HCT116 (cell line): ENCODE measurements at regions not wholly inside any gene's neighbourhood (a gene's known extent, or its start where the extent isn't known, plus 50 kb on each side); places are given as distances from the start of the nearest gene placed in this dataset.

Experiments
- ATAC-seq: fragments of 200-7000 bp; cut with Tn5 transposase; 2 replicates; pipeline ENCODE4 v1.9.1; 2020; ENCODE audit warnings: mild to moderate bottlenecking, moderate library complexity
- BruUV-seq: library from RNA; stranded (reverse); fragments of 400-500 nt; replicated peaks from 2 replicates; lab custom pipeline; 2021; lab: Mats Ljungman, UMichigan
- CTCF ChIA-PET: fragments of 300-600 bp; sonication (Branson Sonifier 250); formaldehyde crosslinking; loops from one replicate; lab custom pipeline; 2021; ENCODE audit warnings: antibody characterized with exemption; lab: Charles Lee
- POLR2A ChIA-PET: fragments of 300-600, 350-600 bp; sonication (Branson Sonifier 250); formaldehyde crosslinking; loops from one replicate; lab custom pipeline; 2021; ENCODE audit warnings: antibody characterized with exemption; lab: Charles Lee
- RAD21 ChIA-PET, 2 experiments: fragments of 300-600 bp; sonication (Branson Sonifier 250); formaldehyde crosslinking; loops; one replicate each; lab custom pipeline; 2023; ENCODE audit warnings: low total read pairs in 2 of 2; ENCODE audit not compliant: uncharacterized antibody in 2 of 2, unreplicated experiment in 2 of 2, low non-redundant PET in 1 of 2; lab: Charles Lee
- DNase-seq: peaks from one replicate; pipeline ENCODE4 v3.0.0-alpha.2; 2010; ENCODE audit warnings: low read depth, low spot score
- H2AFZ ChIP-seq: fragments of 200-600 bp; shearing (Covaris generic), sonication (generic); 2 replicates; pipeline ENCODE4 v1.6.1; 2017; ENCODE audit warnings: low read depth, mixed run types, mixed read lengths, antibody characterized with exemption, low read length; ENCODE audit not compliant: poor library complexity, severe bottlenecking
- H3K27ac ChIP-seq: 2 replicates; pipeline ENCODE4 v1.5.1; 2012; ENCODE audit warnings: low read depth, low read length
- H3K27me3 ChIP-seq: fragments of 200-600 bp; sonication (generic); 2 replicates; pipeline ENCODE4 v1.6.1; 2016; ENCODE audit warnings: mixed run types, low read length, mixed read lengths; ENCODE audit not compliant: insufficient read depth
- H3K36me3 ChIP-seq, 2 experiments: fragments of 200-500 bp in 1 of 2; fragments of 200-600 bp in 1 of 2; sonication (Bioruptor generic) in 1 of 2; sonication (generic) in 1 of 2; 2 replicates each; pipeline versions ENCODE4 v1.5.1 to v1.6.1; 2014 to 2016; ENCODE audit warnings: low read length in 2 of 2, inconsistent platforms in 1 of 2, mixed read lengths in 1 of 2, mixed run types in 1 of 2; ENCODE audit not compliant: insufficient read depth in 2 of 2, control insufficient read depth in 1 of 2
- H3K4me1 ChIP-seq, 2 experiments: fragments of 200-600 bp in 1 of 2; sonication (generic) in 1 of 2; 2 replicates each; pipeline versions ENCODE4 v1.5.1 to v1.6.1; 2012 to 2017; ENCODE audit warnings: low read length in 2 of 2, inconsistent platforms in 1 of 2, mild to moderate bottlenecking in 1 of 2, mixed read lengths in 1 of 2, mixed run types in 1 of 2, moderate library complexity in 1 of 2; ENCODE audit not compliant: insufficient read depth in 2 of 2, control insufficient read depth in 1 of 2
- H3K4me2 ChIP-seq: fragments of 200-600 bp; sonication (generic); 2 replicates; pipeline ENCODE4 v1.6.1; 2017; ENCODE audit warnings: mixed run types, low read length, mixed read lengths
- H3K4me3 ChIP-seq, 2 experiments: fragments of 200-600 bp in 1 of 2; sonication (generic) in 1 of 2; replicated peaks in 1 of 2; 2 replicates each; pipeline ENCODE4 v1.5.1; 2011 to 2016; ENCODE audit warnings: low read length in 2 of 2, control low read depth in 1 of 2, low read depth in 1 of 2, mild to moderate bottlenecking in 1 of 2, mixed read lengths in 1 of 2, mixed run types in 1 of 2
- H3K79me2 ChIP-seq: fragments of 200-600 bp; sonication (generic); 2 replicates; pipeline ENCODE4 v1.6.1; 2017; ENCODE audit warnings: mild to moderate bottlenecking, mixed run types, low read length, moderate library complexity, mixed read lengths; ENCODE audit not compliant: insufficient read depth
- H3K9ac ChIP-seq: fragments of 200-600 bp; sonication (generic); 2 replicates; pipeline ENCODE4 v1.6.1; 2016; ENCODE audit warnings: low read length, mixed read lengths
- H3K9me2 ChIP-seq: fragments of 200-600 bp; sonication (generic), shearing (Covaris generic); 2 replicates; pipeline ENCODE4 v1.6.1; 2017; ENCODE audit warnings: mixed run types, mild to moderate bottlenecking, moderate library complexity; ENCODE audit not compliant: insufficient read depth
- H3K9me3 ChIP-seq, 2 experiments: fragments of 200-500 bp in 1 of 2; fragments of 200-600 bp in 1 of 2; sonication (Bioruptor generic) in 1 of 2; sonication (generic) in 1 of 2; 2 replicates each; pipeline ENCODE4 v1.6.1; 2014 to 2017; ENCODE audit warnings: low read length in 2 of 2, mixed read lengths in 2 of 2, inconsistent platforms in 1 of 2, low read depth in 1 of 2, mild to moderate bottlenecking in 1 of 2, mixed run types in 1 of 2, moderate library complexity in 1 of 2; ENCODE audit not compliant: control insufficient read depth in 1 of 2, insufficient read depth in 1 of 2
- H4K20me1 ChIP-seq: fragments of 200-600 bp; sonication (generic), shearing (Covaris generic); 2 replicates; pipeline ENCODE4 v1.6.1; 2017; ENCODE audit warnings: mixed run types, mild to moderate bottlenecking, moderate library complexity; ENCODE audit not compliant: insufficient read depth
- CTCF ChIP-seq, 3 experiments: fragments of 200-600 bp in 1 of 3; sonication (generic) in 1 of 3; IDR thresholded peaks in 2 of 3; conservative IDR thresholded peaks in 1 of 3; 2 replicates each; pipeline ENCODE4 v1.5.1; 2012 to 2017; ENCODE audit warnings: low read depth in 2 of 3, low read length in 2 of 3, antibody characterized with exemption in 1 of 3, borderline replicate concordance in 1 of 3, control low read depth in 1 of 3, mild to moderate bottlenecking in 1 of 3, mixed read lengths in 1 of 3, mixed run types in 1 of 3, moderate library complexity in 1 of 3; ENCODE audit not compliant: insufficient read depth in 1 of 3
- EGR1 ChIP-seq: IDR thresholded peaks from 2 replicates; pipeline ENCODE4 v1.6.1; 2012; ENCODE audit warnings: low read depth
- ELF1 ChIP-seq: IDR thresholded peaks from 2 replicates; pipeline ENCODE4 v1.6.1; 2012; ENCODE audit warnings: low read depth, borderline replicate concordance
- EZH2 ChIP-seq: fragments of 200-600 bp; sonication (generic); IDR thresholded peaks from 2 replicates; pipeline ENCODE4 v1.6.1; 2017; ENCODE audit warnings: antibody characterized with exemption, mixed run types
- EZH2phosphoT487 ChIP-seq: fragments of 200-600 bp; IDR thresholded peaks from 2 replicates; pipeline ENCODE4 v1.6.1; 2018; ENCODE audit warnings: antibody characterized with exemption, borderline replicate concordance
- JUND ChIP-seq: IDR thresholded peaks from 2 replicates; pipeline ENCODE4 v1.6.1; 2012
- RAD21 ChIP-seq: IDR thresholded peaks from 2 replicates; pipeline ENCODE4 v1.6.1; 2012; ENCODE audit warnings: low read depth, mild to moderate bottlenecking
- SP1 ChIP-seq: IDR thresholded peaks from 2 replicates; pipeline ENCODE4 v1.6.1; 2012; ENCODE audit warnings: low read depth
- SRF ChIP-seq: IDR thresholded peaks from 2 replicates; pipeline ENCODE4 v1.6.1; 2012; ENCODE audit warnings: low read depth
- TCF7L2 ChIP-seq: IDR thresholded peaks from 2 replicates; pipeline ENCODE4 v1.7.0; 2011; ENCODE audit warnings: borderline replicate concordance, inconsistent platforms; ENCODE audit not compliant: insufficient read depth, insufficient read length; ENCODE audit errors: extremely low read depth
- YY1 ChIP-seq: IDR thresholded peaks from 2 replicates; pipeline ENCODE4 v1.6.1; 2011; ENCODE audit warnings: low read length, low read depth, moderate library complexity, mild to moderate bottlenecking; ENCODE audit not compliant: insufficient replicate concordance; ENCODE audit errors: extremely low read depth
- ZFX ChIP-seq: fragments of 450-650 bp; IDR thresholded peaks from 2 replicates; pipeline ENCODE4 v1.6.1; 2017
- intact Hi-C: fragments of 100-400 bp; cut with micrococcal nuclease; formaldehyde crosslinking; loops from 2 replicates; pipeline ENCODE4 v1.10.0; 2022
- TF ChIP-seq, protein P1 (sequence below): IDR thresholded peaks from 2 replicates; pipeline ENCODE4 v1.6.1; 2012; ENCODE audit warnings: low read depth
- TF ChIP-seq, protein P2 (sequence below): IDR thresholded peaks from 2 replicates; pipeline ENCODE4 v1.6.1; 2012

DNA sequence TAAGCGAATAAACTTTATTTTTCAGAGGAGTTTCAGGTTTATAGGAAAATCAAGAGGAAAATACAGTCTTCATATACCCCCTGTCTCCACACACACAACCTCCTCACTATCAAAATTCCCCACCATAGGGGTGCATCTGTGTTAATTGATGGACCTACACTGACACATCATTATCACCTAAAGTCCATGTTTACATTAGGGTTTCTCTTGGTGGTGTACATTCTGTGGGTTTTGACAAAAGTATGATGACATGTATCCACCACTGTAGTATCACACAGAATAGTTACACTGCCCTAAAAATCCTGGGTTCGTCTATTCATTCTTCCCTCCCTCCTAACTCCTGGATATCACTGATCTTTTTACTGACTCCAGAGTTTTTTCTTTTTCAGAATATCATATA lies 654.2 kb downstream of the UQCRFS1 start:
- POLR2A ChIA-PET, result no interaction called here
- RAD21 ChIA-PET, result no interaction called here
- no peaks in the 10 kb centered on the region for H3K36me3 ChIP-seq
- H3K9me3 ChIP-seq, result peaks cover 14 to 38% of the 10 kb centered on the region in 2 experiments; a peak in 3 of 4 replicates
- no peak for DNase-seq
- no peaks in the 10 kb centered on the region for H3K4me1 ChIP-seq
- no peaks in the 10 kb centered on the region for H3K27me3 ChIP-seq
- intact Hi-C loops, result no loop called here
- CTCF ChIA-PET, result no interaction called here
- TF ChIP-seq CTCF (IDR thresholded peaks at IDR 0.05 in 2 of 3, conservative IDR thresholded peaks at IDR 0.05 in 1 of 3; ENCODE audit: borderline replicate concordance in 1 of 3, insufficient read depth in 1 of 3, low read depth in 2 of 3, low read length in 2 of 3), result no peak
- TF ChIP-seq, all 23 proteins: peak for 0
- Histone ChIP-seq H3K9ac (no peak overlapping the region), H3K79me2 (no peaks in the 10 kb centered on the region), H3K9me2 (no peaks in the 10 kb centered on the region), H4K20me1 (no peaks in the 10 kb centered on the region), H3K4me3 (no peak overlapping the region), H2AFZ (no peak overlapping the region), H3K4me2 (no peak overlapping the region), H3K27ac (no peak overlapping the region)
- ATAC-seq, result no peak
- no TSS peak for BruUV-seq

GRCh38 chr19:28556371-28556770 lies 656.6 kb downstream of the UQCRFS1 start:
- CTCF ChIA-PET, result no interaction called here
- ATAC-seq, result no peak
- no peaks in the 10 kb centered on the region for H4K20me1 ChIP-seq
- no peaks in the 10 kb centered on the region for H3K27me3 ChIP-seq
- POLR2A ChIA-PET, result no interaction called here
- H3K9me3 ChIP-seq, result peaks cover 9 to 39% of the 10 kb centered on the region in 2 experiments; a peak in 3 of 4 replicates
- no peak overlapping the region for H3K4me2 ChIP-seq
- no peaks in the 10 kb centered on the region for H3K9me2 ChIP-seq
- H3K4me3 ChIP-seq, result no peak overlapping the region
- intact Hi-C loops, result no loop called here
- no peak overlapping the region for H3K9ac ChIP-seq
- H3K4me1 ChIP-seq, result no peaks in the 10 kb centered on the region
- BruUV-seq, result no TSS peak
- RAD21 ChIA-PET, result no interaction called here
- H2AFZ ChIP-seq, result no peak overlapping the region
- no peaks in the 10 kb centered on the region for H3K36me3 ChIP-seq
- no peak for TF ChIP-seq ZFX
- no peak for TF ChIP-seq SP1
- no peak for TF ChIP-seq EZH2
- no peak for TF ChIP-seq EZH2phosphoT487
- TF ChIP-seq, protein P1, sequence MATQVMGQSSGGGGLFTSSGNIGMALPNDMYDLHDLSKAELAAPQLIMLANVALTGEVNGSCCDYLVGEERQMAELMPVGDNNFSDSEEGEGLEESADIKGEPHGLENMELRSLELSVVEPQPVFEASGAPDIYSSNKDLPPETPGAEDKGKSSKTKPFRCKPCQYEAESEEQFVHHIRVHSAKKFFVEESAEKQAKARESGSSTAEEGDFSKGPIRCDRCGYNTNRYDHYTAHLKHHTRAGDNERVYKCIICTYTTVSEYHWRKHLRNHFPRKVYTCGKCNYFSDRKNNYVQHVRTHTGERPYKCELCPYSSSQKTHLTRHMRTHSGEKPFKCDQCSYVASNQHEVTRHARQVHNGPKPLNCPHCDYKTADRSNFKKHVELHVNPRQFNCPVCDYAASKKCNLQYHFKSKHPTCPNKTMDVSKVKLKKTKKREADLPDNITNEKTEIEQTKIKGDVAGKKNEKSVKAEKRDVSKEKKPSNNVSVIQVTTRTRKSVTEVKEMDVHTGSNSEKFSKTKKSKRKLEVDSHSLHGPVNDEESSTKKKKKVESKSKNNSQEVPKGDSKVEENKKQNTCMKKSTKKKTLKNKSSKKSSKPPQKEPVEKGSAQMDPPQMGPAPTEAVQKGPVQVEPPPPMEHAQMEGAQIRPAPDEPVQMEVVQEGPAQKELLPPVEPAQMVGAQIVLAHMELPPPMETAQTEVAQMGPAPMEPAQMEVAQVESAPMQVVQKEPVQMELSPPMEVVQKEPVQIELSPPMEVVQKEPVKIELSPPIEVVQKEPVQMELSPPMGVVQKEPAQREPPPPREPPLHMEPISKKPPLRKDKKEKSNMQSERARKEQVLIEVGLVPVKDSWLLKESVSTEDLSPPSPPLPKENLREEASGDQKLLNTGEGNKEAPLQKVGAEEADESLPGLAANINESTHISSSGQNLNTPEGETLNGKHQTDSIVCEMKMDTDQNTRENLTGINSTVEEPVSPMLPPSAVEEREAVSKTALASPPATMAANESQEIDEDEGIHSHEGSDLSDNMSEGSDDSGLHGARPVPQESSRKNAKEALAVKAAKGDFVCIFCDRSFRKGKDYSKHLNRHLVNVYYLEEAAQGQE, result no peak
- no peak for TF ChIP-seq SRF
- TF ChIP-seq, protein P2, sequence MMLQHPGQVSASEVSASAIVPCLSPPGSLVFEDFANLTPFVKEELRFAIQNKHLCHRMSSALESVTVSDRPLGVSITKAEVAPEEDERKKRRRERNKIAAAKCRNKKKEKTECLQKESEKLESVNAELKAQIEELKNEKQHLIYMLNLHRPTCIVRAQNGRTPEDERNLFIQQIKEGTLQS, result no peak
- no peak for TF ChIP-seq YY1
- TF ChIP-seq TCF7L2, result no peak
- TF ChIP-seq RAD21, result no peak
- no peak for TF ChIP-seq JUND
- TF ChIP-seq ELF1, result no peak
- TF ChIP-seq EGR1, result no peak
- DNase-seq, result no peak
- H3K79me2 ChIP-seq, result no peaks in the 10 kb centered on the region
- no peak overlapping the region for H3K27ac ChIP-seq
